NB4 (cell line): ENCODE measurements at regions not wholly inside any gene's neighbourhood (a gene's known extent, or its start where the extent isn't known, plus 50 kb on each side); places are given as distances from the start of the nearest gene placed in this dataset.

Experiments
- DNase-seq: peaks from one replicate; pipeline ENCODE4 v3.0.0; 2010; ENCODE audit warnings: low read depth
- H3K4me3 ChIP-seq: one replicate; pipeline ENCODE4 v1.5.1; 2011; ENCODE audit warnings: mild to moderate bottlenecking, low read depth, low read length, moderate library complexity
- CTCF ChIP-seq: IDR thresholded peaks from one replicate; pipeline ENCODE4 v1.5.1; 2012; ENCODE audit warnings: low read depth, low read length
- MAX ChIP-seq: IDR thresholded peaks from 2 replicates; pipeline ENCODE4 v1.6.1; 2011; ENCODE audit warnings: low read depth, low read length
- MYC ChIP-seq: IDR thresholded peaks from 2 replicates; pipeline ENCODE4 v1.6.1; 2011; ENCODE audit warnings: low read depth, low read length
- POLR2A ChIP-seq: IDR thresholded peaks from 2 replicates; pipeline ENCODE4 v1.6.1; 2011; ENCODE audit warnings: mild to moderate bottlenecking; ENCODE audit not compliant: insufficient read length; ENCODE audit errors: extremely low read depth

DNA sequence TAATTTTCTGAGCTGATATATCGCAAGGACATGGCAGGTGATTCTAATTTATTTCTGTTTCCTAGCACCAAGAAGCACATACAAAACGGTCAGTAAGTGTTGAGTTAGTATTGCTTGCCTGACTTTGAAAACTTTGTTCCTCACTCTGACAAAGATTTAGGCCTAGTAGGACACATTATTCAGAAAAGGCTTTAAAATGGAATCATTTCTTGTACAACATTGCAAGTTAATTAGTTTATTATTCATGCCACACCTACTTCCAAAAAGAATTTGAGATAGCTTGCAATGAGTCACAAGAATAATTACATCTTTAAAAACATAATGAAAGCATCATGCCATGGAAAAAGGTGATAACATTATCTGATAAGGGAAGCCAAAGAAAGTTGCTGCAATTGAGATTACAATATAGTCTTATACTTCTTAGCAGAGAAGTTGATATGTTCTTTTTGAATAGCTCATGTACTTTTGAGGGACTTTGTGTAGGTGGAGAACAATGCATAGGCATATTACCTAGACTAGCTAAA, 474.2 kb downstream of the KLF5 start:
- TF ChIP-seq MAX (no peak), CTCF (no peak), POLR2A (no peak), MYC (no peak)
- no peak for DNase-seq
- no peak overlapping the region for H3K4me3 ChIP-seq

- H3K4me3 ChIP-seq = no peak overlapping the region
- TF ChIP-seq MYC (no peak), CTCF (no peak), MAX (no peak)
- DNase-seq = no peak
Observed at GRCh38 chr13:73532582-73532981, 473.8 kb downstream of the KLF5 start.

DNA sequence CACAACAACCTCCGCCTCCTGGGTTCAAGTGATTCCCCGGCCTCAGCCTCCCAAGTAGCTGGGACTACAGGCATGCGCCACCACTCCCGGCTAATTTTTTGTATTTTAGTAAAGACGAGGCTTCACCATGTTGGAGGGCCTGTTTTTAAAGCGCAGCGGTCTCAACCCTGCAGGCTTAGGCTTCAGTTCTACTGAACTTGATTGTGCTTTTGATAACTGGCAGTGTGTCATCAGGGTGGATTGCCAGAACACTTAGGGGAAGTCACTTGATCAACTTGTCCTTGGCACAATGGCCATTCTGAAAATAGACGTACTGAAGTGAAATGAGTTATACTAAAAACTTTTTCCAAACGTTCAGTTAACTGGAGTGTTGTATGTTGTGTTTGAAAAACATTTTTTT, 472.2 kb downstream of the KLF5 start:
- TF ChIP-seq MAX (no peak), POLR2A (no peak), CTCF (no peak), MYC (no peak)
- no peak overlapping the region for H3K4me3 ChIP-seq
- DNase-seq = no peak

DNA sequence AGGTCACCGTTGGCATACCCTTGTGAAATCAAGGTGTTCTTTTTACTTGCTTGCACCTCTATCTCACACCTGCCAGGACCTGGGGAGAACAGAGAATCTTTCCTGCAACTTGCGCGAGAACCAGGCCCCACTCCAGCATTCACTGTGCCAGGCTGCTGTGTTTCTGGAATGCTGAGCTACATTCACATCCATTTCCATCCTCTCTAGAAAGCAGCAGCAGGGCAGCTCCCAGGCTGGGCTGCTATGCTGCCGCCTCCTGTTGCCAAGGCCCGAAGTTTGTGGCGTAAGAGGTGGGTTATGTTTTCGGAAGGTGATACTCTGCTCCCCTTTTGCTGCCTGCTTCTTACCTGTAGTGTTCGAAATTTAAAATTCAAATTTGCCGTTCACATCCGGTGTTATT, 464.1 kb downstream of the KLF5 start:
- TF ChIP-seq POLR2A = no peak
- H3K4me3 ChIP-seq = no peak overlapping the region
- no peak for DNase-seq

DNA sequence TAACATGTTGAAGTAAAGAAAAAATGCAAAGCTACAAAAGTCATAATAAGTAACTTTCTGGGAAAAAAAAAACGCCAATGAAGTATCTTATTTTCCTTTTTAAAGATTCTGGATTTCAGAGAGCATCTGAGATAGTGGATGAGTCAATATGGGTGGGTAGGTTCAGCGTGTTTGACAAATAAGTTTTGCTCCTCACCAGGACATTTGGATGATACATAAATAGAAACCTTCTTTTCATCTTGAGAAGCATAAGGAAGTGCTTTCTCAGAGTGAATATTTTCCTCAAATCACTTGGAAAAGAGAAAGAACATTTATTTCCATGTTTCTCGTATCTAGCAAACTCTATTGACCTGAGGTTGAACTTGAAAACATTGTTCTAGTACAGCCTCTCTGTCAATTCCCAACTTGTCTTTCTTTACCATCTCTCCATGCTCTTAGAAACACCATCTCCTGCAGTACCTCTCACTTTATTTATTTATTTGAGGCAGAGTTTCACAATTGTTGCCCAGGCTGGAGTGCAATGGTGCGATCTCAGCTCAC, 463.2 kb downstream of the KLF5 start:
- no peak overlapping the region for H3K4me3 ChIP-seq
- DNase-seq = no peak
- TF ChIP-seq POLR2A (no peak), MYC (no peak), MAX (no peak), CTCF (no peak)

DNA sequence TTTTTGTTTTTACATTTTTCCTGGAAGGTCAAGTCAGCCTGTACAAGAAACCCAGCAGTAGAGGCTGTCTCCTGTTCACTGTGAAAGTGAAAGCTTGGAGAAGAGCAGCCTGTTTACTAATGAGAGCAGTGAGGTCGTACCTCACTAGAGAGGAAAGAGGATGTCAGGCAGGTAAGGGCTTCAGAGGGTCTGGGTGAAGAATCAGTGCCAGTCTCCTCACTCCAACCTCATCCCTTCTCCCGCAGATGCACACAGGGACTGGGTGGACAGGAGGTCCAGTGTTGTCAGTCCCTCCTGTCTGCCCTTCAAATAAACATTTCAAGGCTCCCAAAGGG, 462.5 kb downstream of the KLF5 start:
- no peak for DNase-seq
- TF ChIP-seq CTCF = no peak
- TF ChIP-seq MYC = no peak
- no peak for TF ChIP-seq POLR2A
- no peak for TF ChIP-seq MAX

More for the DNA sequence above, 462.5 kb downstream of the KLF5 start:
- no peak overlapping the region for H3K4me3 ChIP-seq
